ENCODE measurements at regions not wholly inside any gene's neighbourhood (a gene's known extent, or its start where the extent isn't known, plus 50 kb on each side); places are given as distances from the start of the nearest gene placed in this dataset.

DNA sequence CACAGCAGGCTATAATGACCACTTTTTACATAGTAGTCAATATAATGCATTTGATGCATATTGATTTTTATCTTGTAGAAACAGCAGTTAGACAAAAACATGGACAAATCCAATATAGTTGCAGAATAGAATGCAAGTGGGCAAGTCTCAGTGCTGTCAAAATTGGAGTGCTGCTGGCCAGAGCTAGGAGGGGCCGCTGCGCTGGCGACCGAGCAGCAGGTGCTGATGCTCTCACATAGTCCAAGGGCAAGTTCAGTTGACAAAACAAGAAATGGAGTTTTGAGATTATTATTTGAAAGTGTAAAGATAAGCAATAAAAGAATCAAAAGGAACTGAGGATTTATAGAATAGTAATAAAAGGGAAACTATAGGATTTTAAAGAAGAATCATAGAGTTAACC is 60.6 kb upstream of the CDK20 start:
- DNase-seq (ENCODE audit: low spot score): no peak

DNA sequence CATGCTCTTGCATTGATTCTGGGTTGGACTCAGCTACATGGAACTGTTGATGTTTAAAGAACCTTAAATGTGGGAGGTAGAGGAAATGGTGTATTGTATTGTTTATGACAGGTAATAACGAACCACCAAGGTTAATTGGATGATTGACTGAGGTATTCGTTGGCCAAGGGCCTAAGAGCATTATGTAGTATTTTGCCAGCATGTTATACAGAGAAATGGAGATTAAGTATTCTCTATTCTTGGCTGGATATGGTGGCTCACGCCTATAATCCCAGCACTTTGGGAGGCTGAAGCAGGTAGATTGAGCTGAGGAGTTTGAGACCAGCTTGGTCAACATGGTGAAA is 59.0 kb upstream of the CDK20 start:
- DNase-seq (ENCODE audit: low spot score): no peak

DNA sequence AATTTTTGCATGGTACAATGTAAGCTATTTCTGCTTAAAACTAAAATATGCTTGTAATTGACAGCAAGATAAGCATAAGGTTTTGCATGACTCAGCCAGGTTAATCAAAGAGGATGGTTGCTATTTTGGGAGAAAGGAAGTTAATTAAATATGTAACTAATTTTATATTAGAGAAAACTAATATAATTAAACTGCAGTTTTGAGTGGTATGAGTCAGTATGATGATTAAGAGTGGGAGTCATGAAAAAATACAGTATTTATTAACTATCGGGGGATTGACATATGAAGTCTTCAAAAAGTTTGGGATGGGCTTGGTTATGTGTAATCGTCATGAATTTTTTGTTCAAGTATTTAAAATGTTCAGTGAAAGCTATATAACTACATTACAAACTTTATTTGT is 54.0 kb upstream of the CDK20 start:
- no peak for DNase-seq (ENCODE audit: low spot score)

DNA sequence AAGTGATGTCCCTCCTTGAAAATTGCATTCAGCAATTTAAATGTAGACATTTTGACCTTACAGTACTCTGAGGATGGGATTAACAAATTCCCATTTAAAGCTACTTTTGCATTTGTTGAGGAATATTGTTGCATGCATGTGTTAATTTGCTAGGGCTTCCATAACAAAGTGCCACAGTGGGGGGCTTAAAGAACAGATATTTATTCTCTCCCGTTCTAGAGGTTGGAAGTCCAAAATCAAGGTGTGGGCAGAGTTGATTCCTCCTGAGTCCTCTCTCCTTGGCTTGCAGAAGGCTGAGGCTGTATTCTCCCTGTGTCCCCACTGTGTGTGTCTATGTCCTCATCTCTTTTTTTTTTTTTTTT is 51.8 kb upstream of the CDK20 start:
- DNase-seq (ENCODE audit: low spot score): no peak

DNA sequence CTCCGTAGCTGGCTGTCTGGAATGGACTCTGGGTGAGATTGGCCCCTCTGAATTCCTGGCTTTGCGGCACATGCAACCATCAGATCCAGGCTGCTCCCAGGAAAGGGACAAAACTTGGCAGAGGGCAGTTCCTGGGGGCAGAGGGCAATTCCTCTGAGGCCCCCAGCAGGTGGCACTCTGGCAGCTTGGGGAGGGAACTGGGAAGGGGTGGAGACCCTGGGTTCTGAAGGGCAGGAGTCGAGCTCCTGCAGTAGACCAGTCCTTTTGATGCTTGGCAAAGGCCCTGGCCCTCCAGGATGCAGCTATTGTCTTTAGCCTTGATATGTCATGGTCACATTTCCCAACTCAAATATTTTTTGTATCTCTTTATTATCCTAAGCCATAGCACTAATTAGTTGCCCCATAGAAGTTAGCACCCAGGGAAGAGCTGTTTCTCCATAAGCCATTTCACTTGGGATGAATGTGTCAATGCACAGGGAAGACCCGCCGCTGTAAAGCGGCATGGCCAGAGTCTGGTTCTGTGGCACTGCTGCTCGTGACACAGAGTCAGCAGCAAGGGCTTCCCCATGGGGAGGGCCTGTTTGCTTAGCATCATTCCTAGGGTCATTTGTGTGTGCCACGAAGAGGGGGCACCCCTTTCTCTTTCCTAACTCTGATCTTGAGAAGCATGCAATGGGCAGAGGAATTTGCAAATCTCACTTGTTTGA is 51.2 kb upstream of the CDK20 start:
- no peak for DNase-seq (ENCODE audit: low spot score)

DNA sequence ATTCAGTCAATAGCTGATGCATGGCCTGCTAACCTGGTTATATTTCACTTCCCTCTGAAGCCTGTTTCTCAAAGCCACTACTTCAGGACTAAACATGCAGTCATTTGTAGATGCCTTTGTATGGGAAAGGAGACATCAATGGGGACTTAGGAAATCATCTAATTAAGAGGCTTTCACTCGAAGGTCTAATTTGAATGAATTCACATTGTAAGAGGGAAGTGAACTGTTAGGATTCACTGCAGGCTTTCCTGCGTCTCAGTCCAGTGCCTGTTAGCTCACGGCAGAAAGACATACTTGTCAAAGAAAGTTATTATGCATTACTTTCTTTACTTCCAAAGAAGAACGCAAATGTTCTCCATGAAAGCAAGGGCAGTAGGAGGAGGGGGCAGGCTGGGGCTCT is 50.6 kb upstream of the CDK20 start:
- DNase-seq (ENCODE audit: low spot score): no peak

Measured in A172 (cell line).